NCI-H526 (cell line): ENCODE measurements at regions not wholly inside any gene's neighbourhood (a gene's known extent, or its start where the extent isn't known, plus 50 kb on each side); places are given as distances from the start of the nearest gene placed in this dataset.

Source experiments
- DNase-seq, 2 experiments: peaks; one replicate each; lab custom pipeline; 2025; lab: John Stamatoyannopoulos, UW

GRCh38 chr2:217242947-217243346 is 383.1 kb upstream of the TNP1 start:
- DNase-seq: no peak

GRCh38 chr2:217231724-217232123 is 371.9 kb upstream of the TNP1 start:
- DNase-seq: no peak

- DNase-seq: no peak
These were observed 371.3 kb upstream of the TNP1 start for GRCh38 chr2:217231212-217231611.

GRCh38 chr2:217228732-217229131 is 368.9 kb upstream of the TNP1 start:
- no peak for DNase-seq

- no peak for DNase-seq
These were observed 367.9 kb upstream of the TNP1 start for GRCh38 chr2:217227794-217228193.

GRCh38 chr2:217225596-217225995 is 365.7 kb upstream of the TNP1 start:
- DNase-seq: no peak

GRCh38 chr2:217223222-217223930 is 363.5 kb upstream of the TNP1 start:
- DNase-seq: no peak

GRCh38 chr2:217222309-217222910 is 362.5 kb upstream of the TNP1 start:
- no peak for DNase-seq

GRCh38 chr2:217220228-217221013 is 360.6 kb upstream of the TNP1 start:
- no peak for DNase-seq

GRCh38 chr2:217219164-217219520 is 359.3 kb upstream of the TNP1 start:
- no peak for DNase-seq

GRCh38 chr2:217218269-217219163 is 358.7 kb upstream of the TNP1 start:
- DNase-seq: no peak

- no peak for DNase-seq
These were observed 357.1 kb upstream of the TNP1 start for GRCh38 chr2:217216982-217217381.

GRCh38 chr2:217216316-217216715 is 356.5 kb upstream of the TNP1 start:
- no peak for DNase-seq

GRCh38 chr2:217215877-217216276 is 356.0 kb upstream of the TNP1 start:
- no peak for DNase-seq

GRCh38 chr2:217208867-217209266 is 349.0 kb upstream of the TNP1 start:
- no peak for DNase-seq

GRCh38 chr2:217207699-217208010 is 347.8 kb upstream of the TNP1 start:
- DNase-seq: no peak

GRCh38 chr2:217206907-217207698 is 347.2 kb upstream of the TNP1 start:
- DNase-seq: no peak

GRCh38 chr2:217206016-217206725 is 346.3 kb upstream of the TNP1 start:
- no peak for DNase-seq

GRCh38 chr2:217204358-217204757 is 344.5 kb upstream of the TNP1 start:
- DNase-seq: no peak

GRCh38 chr2:217203086-217203485 is 343.2 kb upstream of the TNP1 start:
- DNase-seq: no peak

GRCh38 chr2:217199255-217199630 is 339.4 kb upstream of the TNP1 start:
- DNase-seq: no peak
